Uterus (tissue), 3 donors: ENCODE measurements at regions not wholly inside any gene's neighbourhood (a gene's known extent, or its start where the extent isn't known, plus 50 kb on each side); places are given as distances from the start of the nearest gene placed in this dataset.

Experiments used
- DNase-seq, 2 donors: peaks; one replicate each; pipeline ENCODE4 v3.0.0-alpha.2; 2019 to 2020
- H3K27ac ChIP-seq, 2 donors: fragments of 200-600 bp; sonication (generic); 1 replicate in 1 of 2; 2 replicates in 1 of 2; pipeline ENCODE4 v1.5.1; 2016 to 2018
- H3K27me3 ChIP-seq, 2 donors: fragments of 200-600 bp; sonication (generic); one replicate each; pipeline ENCODE4 v1.5.1; 2018 to 2019; ENCODE audit warnings: control low read depth in 1 of 2
- H3K36me3 ChIP-seq, 2 donors: fragments of 200-600 bp; sonication (generic); one replicate each; pipeline ENCODE4 v1.5.1; 2019; ENCODE audit warnings: control low read depth in 1 of 2
- H3K4me1 ChIP-seq, 2 donors: fragments of 200-600 bp; sonication (generic); one replicate each; pipeline ENCODE4 v1.5.1; 2018 to 2019; ENCODE audit warnings: control low read depth in 1 of 2
- H3K4me3 ChIP-seq, 2 donors: fragments of 200-600 bp; sonication (generic); 1 replicate in 1 of 2; 2 replicates in 1 of 2; pipeline ENCODE4 v1.5.1; 2018 to 2019; ENCODE audit warnings: mild to moderate bottlenecking in 1 of 2
- H3K9me3 ChIP-seq, 2 donors: fragments of 200-600 bp; sonication (generic); one replicate each; pipeline ENCODE4 v1.5.1; 2019; ENCODE audit warnings: control low read depth in 1 of 2
- CTCF ChIP-seq, 4 experiments: fragments of 200-600 bp in 2 of 4; fragments of 450-650 bp in 2 of 4; sonication (generic) in 2 of 4; IDR thresholded peaks; one replicate each; pipeline ENCODE4 v1.5.1; 2016 to 2019; ENCODE audit warnings: antibody characterized with exemption in 4 of 4, mild to moderate bottlenecking in 2 of 4, moderate library complexity in 1 of 4
- POLR2A ChIP-seq, 2 donors: fragments of 450-650 bp; IDR thresholded peaks; one replicate each; pipeline ENCODE4 v1.6.1; 2016; ENCODE audit warnings: antibody characterized with exemption in 2 of 2, mild to moderate bottlenecking in 1 of 2, moderate library complexity in 1 of 2
- intact Hi-C: fragments of 100-400 bp; cut with DNase I; formaldehyde crosslinking; loops from one replicate; pipeline ENCODE4 v1.15.1; 2023; ENCODE audit warnings: low total_unique reads
- donor health status: DM: yes; HTN: yes; CAD: no.

GRCh38 chr2:67771380-67771779 lies 291.4 kb downstream of the C1D start:
- no peak for DNase-seq
- TF ChIP-seq POLR2A (IDR thresholded peaks at IDR 0.05) (no peak), CTCF (IDR thresholded peaks at IDR 0.05) (no peak)
- Histone ChIP-seq H3K9me3 (no peaks in the 10 kb centered on the region), H3K36me3 (no peaks in the 10 kb centered on the region), H3K27ac (peak overlapping the region in 1 of 2 donors; percentile 76), H3K4me1 (peaks cover 0 to 2% of the 10 kb centered on the region in 2 donors), H3K4me3 (no peak overlapping the region), H3K27me3 (no peaks in the 10 kb centered on the region)
- intact Hi-C loops, result no loop called here

- Histone ChIP-seq H3K27ac (peak overlapping the region; percentile 45 to 76), H3K27me3 (no peaks in the 10 kb centered on the region), H3K4me3 (no peak overlapping the region), H3K36me3 (no peaks in the 10 kb centered on the region), H3K4me1 (peaks cover 0 to 2% of the 10 kb centered on the region in 2 donors), H3K9me3 (no peaks in the 10 kb centered on the region)
- peak; percentile 44 to 83 for DNase-seq
- no peak for TF ChIP-seq POLR2A (IDR thresholded peaks at IDR 0.05)
- no peak for TF ChIP-seq CTCF (IDR thresholded peaks at IDR 0.05)
- intact Hi-C loops, result no loop called here
These were observed 290.3 kb downstream of the C1D start for GRCh38 chr2:67772216-67773170.

- DNase-seq, result no peak
- no peaks in the 10 kb centered on the region for H3K27me3 ChIP-seq
- intact Hi-C loops, result no loop called here
- H3K36me3 ChIP-seq, result no peaks in the 10 kb centered on the region
- H3K4me3 ChIP-seq, result no peak overlapping the region
- H3K9me3 ChIP-seq, result no peaks in the 10 kb centered on the region
- H3K4me1 ChIP-seq, result peaks cover 0 to 2% of the 10 kb centered on the region in 2 donors
- no peak for TF ChIP-seq CTCF (IDR thresholded peaks at IDR 0.05)
- no peak for TF ChIP-seq POLR2A (IDR thresholded peaks at IDR 0.05)
- H3K27ac ChIP-seq, result peak overlapping the region; percentile 40 to 63
These were observed 289.0 kb downstream of the C1D start for GRCh38 chr2:67773851-67774250.

GRCh38 chr2:67776276-67776675 lies 286.5 kb downstream of the C1D start:
- no peak for DNase-seq
- Histone ChIP-seq H3K27ac (no peak overlapping the region), H3K27me3 (no peaks in the 10 kb centered on the region), H3K4me3 (no peak overlapping the region), H3K9me3 (no peaks in the 10 kb centered on the region), H3K36me3 (no peaks in the 10 kb centered on the region), H3K4me1 (peaks cover 0 to 2% of the 10 kb centered on the region in 2 donors)
- intact Hi-C loops, result no loop called here
- TF ChIP-seq CTCF (IDR thresholded peaks at IDR 0.05) (no peak), POLR2A (IDR thresholded peaks at IDR 0.05) (no peak)

- H3K9me3 ChIP-seq, result no peaks in the 10 kb centered on the region
- no peaks in the 10 kb centered on the region for H3K27me3 ChIP-seq
- H3K27ac ChIP-seq, result no peak overlapping the region
- no peak overlapping the region for H3K4me3 ChIP-seq
- no peaks in the 10 kb centered on the region for H3K36me3 ChIP-seq
- intact Hi-C loops, result no loop called here
- no peak for DNase-seq
- TF ChIP-seq POLR2A (IDR thresholded peaks at IDR 0.05), result no peak
- TF ChIP-seq CTCF (IDR thresholded peaks at IDR 0.05), result no peak
- peaks cover 0 to 2% of the 10 kb centered on the region in 2 donors for H3K4me1 ChIP-seq
These were observed 285.8 kb downstream of the C1D start for GRCh38 chr2:67777010-67777409.
